ENCODE measurements at regions not wholly inside any gene's neighbourhood (a gene's known extent, or its start where the extent isn't known, plus 50 kb on each side); places are given as distances from the start of the nearest gene placed in this dataset.

GRCh38 chr21:16248705-16249104 lies 518.9 kb downstream of the USP25 start:
- TF ChIP-seq POLR2A (IDR thresholded peaks at IDR 0.05) = no peak
- TF ChIP-seq CTCF (IDR thresholded peaks at IDR 0.05) = no peak
- TF ChIP-seq POLR2AphosphoS5 (IDR thresholded peaks at IDR 0.05) = no peak

All from prostate gland (tissue), 2 donors.